Neural progenitor cell (in vitro differentiated cells): ENCODE measurements at regions not wholly inside any gene's neighbourhood (a gene's known extent, or its start where the extent isn't known, plus 50 kb on each side); places are given as distances from the start of the nearest gene placed in this dataset.

Experiments used
- DNase-seq: peaks from one replicate; pipeline ENCODE4 v3.0.0-alpha.2; 2016; ENCODE audit warnings: low spot score
- H2AFZ ChIP-seq: fragments of 200-600 bp; sonication (generic); replicated peaks from 2 replicates; pipeline ENCODE4 v1.6.1; 2016; ENCODE audit warnings: antibody characterized with exemption
- H3F3A ChIP-seq: fragments of 200-600 bp; sonication (generic); 2 replicates; pipeline ENCODE4 v1.6.1; 2016; ENCODE audit warnings: antibody characterized with exemption, low read depth
- H3K27ac ChIP-seq: fragments of 200-600 bp; sonication (generic); 2 replicates; pipeline ENCODE4 v1.5.1; 2016; ENCODE audit warnings: mild to moderate bottlenecking
- H3K27me3 ChIP-seq: fragments of 200-600 bp; sonication (generic); 2 replicates; pipeline ENCODE4 v1.6.1; 2016; ENCODE audit warnings: mild to moderate bottlenecking, moderate library complexity
- H3K36me3 ChIP-seq: fragments of 200-600 bp; sonication (generic); 2 replicates; pipeline ENCODE4 v1.5.1; 2016
- H3K4me1 ChIP-seq: fragments of 200-600 bp; sonication (generic); 2 replicates; pipeline ENCODE4 v1.6.1; 2016; ENCODE audit warnings: mixed run types
- H3K4me2 ChIP-seq: fragments of 200-600 bp; sonication (generic); 2 replicates; pipeline ENCODE4 v1.6.1; 2016
- H3K4me3 ChIP-seq: fragments of 200-600 bp; sonication (generic); 2 replicates; pipeline ENCODE4 v1.5.1; 2016
- H3K79me2 ChIP-seq: fragments of 200-600 bp; sonication (generic); 2 replicates; pipeline ENCODE4 v1.6.1; 2016; ENCODE audit warnings: low read depth
- H3K9ac ChIP-seq: fragments of 200-600 bp; sonication (generic); 2 replicates; pipeline ENCODE4 v1.6.1; 2016
- H3K9me3 ChIP-seq: fragments of 200-600 bp; sonication (generic); 2 replicates; pipeline ENCODE4 v1.5.1; 2016; ENCODE audit warnings: low read depth
- H4K20me1 ChIP-seq: fragments of 200-600 bp; sonication (generic); 2 replicates; pipeline ENCODE4 v1.6.1; 2016; ENCODE audit warnings: low read depth
- H3K27ac Mint-ChIP-seq: 3 replicates; pipeline ENCODE4 v1.8.0; 2021; ENCODE audit warnings: mixed read lengths
- H3K27me3 Mint-ChIP-seq: 2 replicates; pipeline ENCODE4 v1.8.0; 2022; ENCODE audit warnings: low read depth, mild to moderate bottlenecking, inconsistent platforms, moderate library complexity, mixed read lengths; ENCODE audit not compliant: insufficient read depth
- H3K36me3 Mint-ChIP-seq: 3 replicates; pipeline ENCODE4 v1.8.0; 2021; ENCODE audit warnings: mixed read lengths
- H3K4me1 Mint-ChIP-seq: 3 replicates; pipeline ENCODE4 v1.8.0; 2021; ENCODE audit warnings: mixed read lengths
- H3K4me3 Mint-ChIP-seq: 3 replicates; pipeline ENCODE4 v1.8.0; 2021; ENCODE audit warnings: mild to moderate bottlenecking, moderate library complexity, mixed read lengths
- H3K9me3 Mint-ChIP-seq: 3 replicates; pipeline ENCODE4 v1.8.0; 2020; ENCODE audit warnings: mixed read lengths
- CTCF ChIP-seq: fragments of 200-600 bp; sonication (generic); IDR thresholded peaks from 2 replicates; pipeline ENCODE4 v1.5.1; 2017; ENCODE audit warnings: antibody characterized with exemption, mild to moderate bottlenecking
- EZH2 ChIP-seq: fragments of 200-600 bp; sonication (generic); IDR thresholded peaks from 2 replicates; pipeline ENCODE4 v1.6.1; 2017; ENCODE audit warnings: antibody characterized with exemption, mild to moderate bottlenecking, moderate library complexity
- EZH2phosphoT487 ChIP-seq: fragments of 200-600 bp; sonication (generic); IDR thresholded peaks from 2 replicates; pipeline ENCODE4 v1.6.1; 2017; ENCODE audit warnings: antibody characterized with exemption

- H2AFZ ChIP-seq: no peak overlapping the region
- H3K36me3 ChIP-seq: no peaks in the 10 kb centered on the region
- no peak overlapping the region for H3K27ac Mint-ChIP-seq
- H3K27ac ChIP-seq: no peak overlapping the region
- no peaks in the 10 kb centered on the region for H3K36me3 Mint-ChIP-seq
- no peaks in the 10 kb centered on the region for H3K79me2 ChIP-seq
- no peaks in the 10 kb centered on the region for H3K4me1 Mint-ChIP-seq
- H3K27me3 Mint-ChIP-seq: peaks cover 1% of the 10 kb centered on the region
- TF ChIP-seq EZH2 (no peak), EZH2phosphoT487 (no peak), CTCF (no peak)
- H3K4me1 ChIP-seq: no peaks in the 10 kb centered on the region
- H4K20me1 ChIP-seq: no peaks in the 10 kb centered on the region
- no peak for DNase-seq
- H3K9me3 Mint-ChIP-seq: peaks cover 2% of the 10 kb centered on the region
- no peak overlapping the region for H3K4me3 ChIP-seq
- H3K4me2 ChIP-seq: no peak overlapping the region
- H3F3A ChIP-seq: no peaks in the 10 kb centered on the region
- H3K9me3 ChIP-seq: no peaks in the 10 kb centered on the region
- no peak overlapping the region for H3K4me3 Mint-ChIP-seq
- no peaks in the 10 kb centered on the region for H3K27me3 ChIP-seq
- no peak overlapping the region for H3K9ac ChIP-seq
These were observed 926.8 kb upstream of the SLC39A10 start for GRCh38 chr2:194730266-194730665.

- no peaks in the 10 kb centered on the region for H3K36me3 Mint-ChIP-seq
- no peaks in the 10 kb centered on the region for H3K9me3 Mint-ChIP-seq
- DNase-seq: no peak
- no peak overlapping the region for H3K4me3 Mint-ChIP-seq
- H3K27me3 ChIP-seq: peaks cover 3% of the 10 kb centered on the region
- H2AFZ ChIP-seq: no peak overlapping the region
- no peaks in the 10 kb centered on the region for H3K4me1 ChIP-seq
- H3K36me3 ChIP-seq: no peaks in the 10 kb centered on the region
- H3K27ac Mint-ChIP-seq: no peak overlapping the region
- H3K79me2 ChIP-seq: no peaks in the 10 kb centered on the region
- H4K20me1 ChIP-seq: no peaks in the 10 kb centered on the region
- no peaks in the 10 kb centered on the region for H3F3A ChIP-seq
- H3K4me3 ChIP-seq: no peak overlapping the region
- no peaks in the 10 kb centered on the region for H3K4me1 Mint-ChIP-seq
- no peaks in the 10 kb centered on the region for H3K9me3 ChIP-seq
- no peak overlapping the region for H3K4me2 ChIP-seq
- no peaks in the 10 kb centered on the region for H3K27me3 Mint-ChIP-seq
- TF ChIP-seq CTCF (no peak), EZH2 (no peak), EZH2phosphoT487 (no peak)
- no peak overlapping the region for H3K27ac ChIP-seq
- no peak overlapping the region for H3K9ac ChIP-seq
These were observed 931.9 kb upstream of the SLC39A10 start for GRCh38 chr2:194725169-194725568.

GRCh38 chr2:194723446-194723845 is 933.6 kb upstream of the SLC39A10 start:
- no peaks in the 10 kb centered on the region for H3F3A ChIP-seq
- no peak overlapping the region for H3K4me2 ChIP-seq
- no peak overlapping the region for H3K4me3 Mint-ChIP-seq
- no peaks in the 10 kb centered on the region for H3K9me3 Mint-ChIP-seq
- H3K9ac ChIP-seq: no peak overlapping the region
- no peak overlapping the region for H2AFZ ChIP-seq
- no peak for DNase-seq
- H3K4me3 ChIP-seq: no peak overlapping the region
- H3K27ac ChIP-seq: no peak overlapping the region
- no peaks in the 10 kb centered on the region for H3K4me1 Mint-ChIP-seq
- no peaks in the 10 kb centered on the region for H3K79me2 ChIP-seq
- H3K27ac Mint-ChIP-seq: no peak overlapping the region
- peaks cover 3% of the 10 kb centered on the region for H3K27me3 ChIP-seq
- H3K36me3 ChIP-seq: no peaks in the 10 kb centered on the region
- no peaks in the 10 kb centered on the region for H3K4me1 ChIP-seq
- H3K36me3 Mint-ChIP-seq: no peaks in the 10 kb centered on the region
- no peak for TF ChIP-seq EZH2phosphoT487
- TF ChIP-seq CTCF: no peak
- no peak for TF ChIP-seq EZH2
- H4K20me1 ChIP-seq: no peaks in the 10 kb centered on the region
- no peaks in the 10 kb centered on the region for H3K27me3 Mint-ChIP-seq
- H3K9me3 ChIP-seq: no peaks in the 10 kb centered on the region

GRCh38 chr2:194721227-194721626 is 935.8 kb upstream of the SLC39A10 start:
- Histone ChIP-seq H3K4me2 (no peak overlapping the region), H3K4me3 (no peak overlapping the region), H3K79me2 (no peaks in the 10 kb centered on the region), H3K36me3 (no peaks in the 10 kb centered on the region), H2AFZ (no peak overlapping the region), H3K27ac (no peak overlapping the region), H3F3A (no peaks in the 10 kb centered on the region), H4K20me1 (no peaks in the 10 kb centered on the region), H3K4me1 (no peaks in the 10 kb centered on the region), H3K9ac (no peak overlapping the region), H3K9me3 (no peaks in the 10 kb centered on the region), H3K27me3 (peaks cover 3% of the 10 kb centered on the region)
- Mint-ChIP-seq H3K4me3 (no peak overlapping the region), H3K27ac (no peak overlapping the region), H3K9me3 (no peaks in the 10 kb centered on the region), H3K36me3 (no peaks in the 10 kb centered on the region), H3K4me1 (no peaks in the 10 kb centered on the region), H3K27me3 (no peaks in the 10 kb centered on the region)
- DNase-seq: no peak
- no peak for TF ChIP-seq EZH2
- no peak for TF ChIP-seq EZH2phosphoT487
- TF ChIP-seq CTCF: no peak
